GM12875 (cell line): ENCODE measurements at regions not wholly inside any gene's neighbourhood (a gene's known extent, or its start where the extent isn't known, plus 50 kb on each side); places are given as distances from the start of the nearest gene placed in this dataset.

ENCODE experiments used
- H3K4me3 ChIP-seq: one replicate; pipeline ENCODE4 v1.5.1; 2011; ENCODE audit warnings: low read depth, low read length, control low read depth
- CTCF ChIP-seq: IDR thresholded peaks from 2 replicates; pipeline ENCODE4 v1.5.1; 2011; ENCODE audit warnings: low read depth, mild to moderate bottlenecking, control low read depth, inconsistent platforms, low read length, moderate library complexity, borderline replicate concordance; ENCODE audit not compliant: insufficient read depth

GRCh38 chr6:133637436-133637835, 251.5 kb upstream of the TCF21 start:
- TF ChIP-seq CTCF = no peak
- H3K4me3 ChIP-seq = no peak overlapping the region

- TF ChIP-seq CTCF = no peak
- H3K4me3 ChIP-seq = no peak overlapping the region
These were observed 251.0 kb upstream of the TCF21 start for GRCh38 chr6:133637874-133638273.

GRCh38 chr6:133641104-133641503, 247.8 kb upstream of the TCF21 start:
- TF ChIP-seq CTCF = no peak
- no peak overlapping the region for H3K4me3 ChIP-seq

GRCh38 chr6:133644548-133644891, 244.4 kb upstream of the TCF21 start:
- H3K4me3 ChIP-seq = no peak overlapping the region
- no peak for TF ChIP-seq CTCF

GRCh38 chr6:133644892-133645619, 243.9 kb upstream of the TCF21 start:
- H3K4me3 ChIP-seq = no peak overlapping the region
- no peak for TF ChIP-seq CTCF

GRCh38 chr6:133645966-133646740, 242.8 kb upstream of the TCF21 start:
- no peak overlapping the region for H3K4me3 ChIP-seq
- no peak for TF ChIP-seq CTCF

- no peak for TF ChIP-seq CTCF
- no peak overlapping the region for H3K4me3 ChIP-seq
These were observed 240.3 kb upstream of the TCF21 start for GRCh38 chr6:133648581-133648980.
